Esophagus muscularis mucosa (tissue), 4 donors: ENCODE measurements at regions not wholly inside any gene's neighbourhood (a gene's known extent, or its start where the extent isn't known, plus 50 kb on each side); places are given as distances from the start of the nearest gene placed in this dataset.

ENCODE experiments used
- DNase-seq: peaks from one replicate; pipeline ENCODE4 v3.0.0-alpha.2; 2017; ENCODE audit errors: extremely low spot score
- H3K27ac ChIP-seq, 4 donors: fragments of 200-600 bp; sonication (generic); replicated peaks in 1 of 4; 1 replicate in 3 of 4; 2 replicates in 1 of 4; pipeline ENCODE4 v1.5.1; 2016 to 2019; ENCODE audit warnings: mild to moderate bottlenecking in 1 of 4
- H3K27me3 ChIP-seq, 4 donors: fragments of 200-600 bp; sonication (generic); one replicate each; pipeline versions ENCODE4 v1.5.1 to v1.6.0; 2016 to 2019
- H3K36me3 ChIP-seq, 4 donors: fragments of 200-600 bp; sonication (generic); one replicate each; pipeline ENCODE4 v1.5.1; 2016 to 2019
- H3K4me1 ChIP-seq, 4 donors: fragments of 200-600 bp; sonication (generic); one replicate each; pipeline ENCODE4 v1.5.1; 2016 to 2019
- H3K4me3 ChIP-seq, 4 donors: fragments of 200-600 bp; sonication (generic); 1 replicate in 2 of 4; 2 replicates in 2 of 4; pipeline ENCODE4 v1.5.1; 2016 to 2019; ENCODE audit warnings: mild to moderate bottlenecking in 4 of 4, moderate library complexity in 1 of 4
- H3K9me3 ChIP-seq, 4 donors: fragments of 200-600 bp; sonication (generic); 1 replicate in 3 of 4; 2 replicates in 1 of 4; pipeline ENCODE4 v1.5.1; 2016 to 2019
- EP300 ChIP-seq: sonication (generic); formaldehyde crosslinking; IDR thresholded peaks from one replicate; pipeline ENCODE4 v1.6.1; 2017; ENCODE audit warnings: antibody characterized with exemption
- POLR2A ChIP-seq: fragments of 450-650 bp; IDR thresholded peaks from one replicate; pipeline ENCODE4 v1.6.1; 2017; ENCODE audit warnings: antibody characterized with exemption, moderate library complexity, mild to moderate bottlenecking, low read depth
- POLR2AphosphoS5 ChIP-seq, 2 donors: sonication (generic); formaldehyde crosslinking; IDR thresholded peaks; one replicate each; pipeline ENCODE4 v1.6.1; 2017; ENCODE audit warnings: antibody characterized with exemption in 2 of 2
- WGBS: methylation state at CpG from one replicate; pipeline ENCODE4 v1.1.5; 2018; 5-methylcytosine and 5-hydroxymethylcytosine counted together
- intact Hi-C: fragments of 100-400 bp; cut with DNase I; formaldehyde crosslinking; loops from one replicate; pipeline ENCODE4 v1.15.1; 2023
- TF ChIP-seq, protein P1 (sequence below), 3 experiments: fragments of 200-600 bp in 2 of 3; fragments of 450-650 bp in 1 of 3; sonication (generic) in 2 of 3; IDR thresholded peaks; one replicate each; pipeline ENCODE4 v1.5.1; 2017 to 2019; ENCODE audit warnings: antibody characterized with exemption in 3 of 3, mild to moderate bottlenecking in 2 of 3, moderate library complexity in 1 of 3

DNA sequence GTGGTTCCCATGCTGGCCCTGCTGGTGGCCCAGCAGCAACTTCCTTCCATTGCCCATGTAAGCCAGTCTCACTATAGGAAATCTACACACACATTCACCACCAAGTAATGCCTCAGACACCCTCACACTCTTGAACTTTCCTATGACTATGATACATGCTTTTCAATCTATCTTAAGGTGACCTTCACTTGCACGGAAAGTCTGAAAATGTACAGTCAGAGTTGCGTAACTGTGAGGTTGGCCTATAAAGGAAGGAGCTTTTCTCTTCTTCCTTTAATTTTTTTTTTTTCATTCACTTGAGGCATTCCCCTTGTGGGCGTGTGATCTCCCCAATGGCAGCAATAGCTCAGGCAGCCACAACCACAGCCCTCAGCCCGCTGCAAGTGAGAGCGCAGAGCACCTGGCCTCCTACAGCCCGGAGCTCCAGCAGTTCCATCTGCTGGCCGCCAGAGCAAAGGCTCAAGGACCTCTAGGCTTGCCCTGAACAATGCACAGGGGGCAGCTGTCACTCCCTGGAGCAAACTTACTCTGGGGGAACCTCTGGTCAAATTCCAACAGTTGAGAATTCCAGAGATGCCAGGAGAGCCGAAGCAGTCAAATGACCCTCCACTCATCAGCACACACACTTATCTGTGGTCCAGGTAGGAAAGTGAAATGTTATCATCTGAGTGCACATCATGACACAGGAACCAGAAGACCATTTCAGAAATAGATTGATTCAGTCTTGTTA, 123.1 kb upstream of the ADO start:
- no peak overlapping the region for H3K27ac ChIP-seq
- H3K36me3 ChIP-seq = no peaks in the 10 kb centered on the region
- TF ChIP-seq, protein P1, sequence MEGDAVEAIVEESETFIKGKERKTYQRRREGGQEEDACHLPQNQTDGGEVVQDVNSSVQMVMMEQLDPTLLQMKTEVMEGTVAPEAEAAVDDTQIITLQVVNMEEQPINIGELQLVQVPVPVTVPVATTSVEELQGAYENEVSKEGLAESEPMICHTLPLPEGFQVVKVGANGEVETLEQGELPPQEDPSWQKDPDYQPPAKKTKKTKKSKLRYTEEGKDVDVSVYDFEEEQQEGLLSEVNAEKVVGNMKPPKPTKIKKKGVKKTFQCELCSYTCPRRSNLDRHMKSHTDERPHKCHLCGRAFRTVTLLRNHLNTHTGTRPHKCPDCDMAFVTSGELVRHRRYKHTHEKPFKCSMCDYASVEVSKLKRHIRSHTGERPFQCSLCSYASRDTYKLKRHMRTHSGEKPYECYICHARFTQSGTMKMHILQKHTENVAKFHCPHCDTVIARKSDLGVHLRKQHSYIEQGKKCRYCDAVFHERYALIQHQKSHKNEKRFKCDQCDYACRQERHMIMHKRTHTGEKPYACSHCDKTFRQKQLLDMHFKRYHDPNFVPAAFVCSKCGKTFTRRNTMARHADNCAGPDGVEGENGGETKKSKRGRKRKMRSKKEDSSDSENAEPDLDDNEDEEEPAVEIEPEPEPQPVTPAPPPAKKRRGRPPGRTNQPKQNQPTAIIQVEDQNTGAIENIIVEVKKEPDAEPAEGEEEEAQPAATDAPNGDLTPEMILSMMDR (IDR thresholded peaks at IDR 0.05) = no peak
- TF ChIP-seq EP300 = no peak
- no peak for TF ChIP-seq POLR2A
- no peak for TF ChIP-seq POLR2AphosphoS5 (IDR thresholded peaks at IDR 0.05)
- no peaks in the 10 kb centered on the region for H3K4me1 ChIP-seq
- 69% methylated on average over 8 of the region's 8 CpGs for WGBS
- peaks cover 0 to 8% (median 4%) of the 10 kb centered on the region in 4 donors for H3K9me3 ChIP-seq
- DNase-seq = no peak
- H3K27me3 ChIP-seq = no peaks in the 10 kb centered on the region
- intact Hi-C loops = no loop called here
- H3K4me3 ChIP-seq = no peak overlapping the region

DNA sequence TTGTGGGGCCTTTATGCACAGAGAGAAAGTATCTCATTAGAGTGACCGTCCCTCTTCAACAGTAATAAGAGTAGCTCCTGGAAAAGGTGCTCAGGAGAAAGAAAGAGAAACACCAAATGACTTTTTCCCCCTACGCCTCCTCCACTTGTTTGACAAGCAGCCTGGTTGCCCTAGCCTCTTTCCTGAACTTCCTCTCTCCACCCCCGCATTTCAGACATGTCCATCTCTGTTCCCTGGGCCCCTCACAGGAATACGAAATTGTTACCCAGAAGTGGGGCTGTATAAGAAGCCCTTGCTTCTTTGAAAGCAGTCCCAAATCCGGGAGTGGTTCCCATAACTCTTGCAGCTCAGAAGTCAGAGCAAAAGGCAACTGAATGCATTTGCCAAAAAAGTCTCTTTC, 119.6 kb upstream of the ADO start:
- DNase-seq = no peak
- Histone ChIP-seq H3K4me1 (peaks cover 0 to 5% (median under 1%) of the 10 kb centered on the region in 4 donors), H3K27me3 (no peaks in the 10 kb centered on the region), H3K36me3 (no peaks in the 10 kb centered on the region), H3K4me3 (no peak overlapping the region), H3K9me3 (no peaks in the 10 kb centered on the region), H3K27ac (no peak overlapping the region)
- intact Hi-C loops = no loop called here
- TF ChIP-seq POLR2AphosphoS5 (IDR thresholded peaks at IDR 0.05) (no peak), EP300 (no peak), POLR2A (no peak)
- WGBS = 56% methylated on average over 5 of the region's 5 CpGs

DNA sequence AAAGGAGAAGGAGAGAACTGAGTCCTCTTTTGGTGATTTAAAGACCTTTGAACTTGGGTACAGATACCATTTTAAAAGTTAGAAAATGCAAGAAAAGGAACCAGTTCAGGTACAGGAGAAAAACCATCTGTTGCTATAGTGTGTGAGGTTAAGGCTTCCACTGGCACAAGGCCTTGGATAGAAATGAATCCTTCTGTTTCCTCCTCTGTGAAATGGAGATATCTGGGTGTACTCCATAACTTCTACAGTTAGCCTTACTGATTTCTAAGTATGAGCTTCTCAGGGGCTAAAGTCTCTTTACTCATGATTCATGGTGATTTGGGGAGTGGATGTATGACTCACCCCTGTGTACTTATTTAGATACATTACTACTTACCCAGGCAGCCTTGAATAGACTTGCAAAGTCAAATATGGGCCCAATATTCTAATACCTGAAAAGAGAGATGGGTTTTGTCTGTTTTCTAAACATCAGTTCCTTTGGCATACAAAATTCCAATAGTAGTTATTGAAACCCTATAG, 117.2 kb upstream of the ADO start:
- Histone ChIP-seq H3K27ac (no peak overlapping the region), H3K4me3 (no peak overlapping the region), H3K4me1 (peaks cover 0 to 7% (median 2%) of the 10 kb centered on the region in 4 donors), H3K27me3 (no peaks in the 10 kb centered on the region), H3K9me3 (no peaks in the 10 kb centered on the region), H3K36me3 (no peaks in the 10 kb centered on the region)
- intact Hi-C loops = no loop called here
- no peak for DNase-seq
- no peak for TF ChIP-seq EP300
- no peak for TF ChIP-seq POLR2AphosphoS5 (IDR thresholded peaks at IDR 0.05)
- no peak for TF ChIP-seq POLR2A
- TF ChIP-seq, protein P1 (IDR thresholded peaks at IDR 0.05) = no peak

DNA sequence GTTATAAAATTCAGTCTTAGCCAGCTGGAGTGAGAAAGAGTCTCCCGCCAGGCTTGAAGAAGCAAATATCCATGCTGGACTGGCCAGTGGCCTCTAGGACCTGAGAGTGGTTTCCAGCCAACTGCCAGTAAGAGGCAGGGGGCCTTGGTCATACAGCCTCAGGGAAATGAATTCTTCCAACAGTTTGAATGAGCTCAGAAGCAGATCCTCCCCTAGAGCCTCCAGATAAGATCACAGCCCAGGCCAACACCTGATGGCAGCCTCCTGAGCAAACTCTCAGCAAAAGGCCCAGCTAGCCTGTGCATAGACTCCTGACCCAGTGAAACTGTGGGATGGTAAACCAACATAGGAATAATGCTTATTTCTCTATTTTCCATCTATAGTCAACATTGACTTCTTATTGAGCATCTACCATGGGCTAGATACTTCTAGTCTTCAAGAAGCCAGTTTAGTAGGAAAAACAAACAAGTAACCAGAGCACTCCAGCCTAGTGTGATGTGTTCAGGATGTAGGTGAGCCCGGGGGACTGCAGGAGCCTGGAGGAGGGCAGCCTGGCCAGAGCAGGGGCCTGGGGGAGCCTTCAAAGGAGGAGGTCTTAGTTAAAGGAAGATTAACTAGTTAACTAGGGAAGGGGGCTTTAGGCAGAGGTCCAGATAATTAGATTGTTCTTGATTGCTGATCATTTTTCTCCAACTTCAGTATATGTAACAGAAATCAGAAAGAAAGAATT, 115.4 kb upstream of the ADO start:
- Histone ChIP-seq H3K9me3 (no peaks in the 10 kb centered on the region), H3K4me1 (peaks cover 0 to 7% (median 2%) of the 10 kb centered on the region in 4 donors), H3K27me3 (no peaks in the 10 kb centered on the region), H3K36me3 (no peaks in the 10 kb centered on the region), H3K27ac (no peak overlapping the region), H3K4me3 (no peak overlapping the region)
- TF ChIP-seq, protein P1 (IDR thresholded peaks at IDR 0.05) = no peak
- TF ChIP-seq POLR2AphosphoS5 (IDR thresholded peaks at IDR 0.05) = no peak
- no peak for TF ChIP-seq POLR2A
- no peak for TF ChIP-seq EP300
- 73% methylated on average over 2 of the region's 2 CpGs for WGBS
- intact Hi-C loops = no loop called here
- no peak for DNase-seq

DNA sequence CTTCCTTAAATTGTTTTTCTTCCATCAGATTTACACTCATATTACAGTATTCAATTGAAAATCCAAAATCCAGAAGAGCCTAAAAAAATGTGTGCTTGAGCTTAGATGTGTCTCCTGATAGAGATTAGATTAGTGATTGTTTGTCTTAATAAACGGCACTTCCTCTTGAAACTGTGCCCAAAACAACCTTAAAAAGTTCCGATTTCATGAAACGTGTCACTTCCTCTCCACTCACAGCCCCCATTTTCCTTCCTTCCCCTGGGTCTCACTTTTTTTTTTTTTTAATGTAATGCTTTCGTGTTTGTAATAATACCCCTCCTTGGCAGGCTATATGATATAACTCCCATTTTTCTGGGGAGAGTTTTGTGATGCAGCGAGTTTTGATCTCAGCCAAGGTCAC, 114.8 kb upstream of the ADO start:
- Histone ChIP-seq H3K36me3 (no peaks in the 10 kb centered on the region), H3K4me1 (peaks cover 0 to 7% (median 2%) of the 10 kb centered on the region in 4 donors), H3K4me3 (no peak overlapping the region), H3K9me3 (no peaks in the 10 kb centered on the region), H3K27ac (no peak overlapping the region), H3K27me3 (no peaks in the 10 kb centered on the region)
- TF ChIP-seq EP300 = no peak
- TF ChIP-seq, protein P1 (IDR thresholded peaks at IDR 0.05) = no peak
- TF ChIP-seq POLR2A = no peak
- no peak for TF ChIP-seq POLR2AphosphoS5 (IDR thresholded peaks at IDR 0.05)
- 57% methylated on average over 5 of the region's 5 CpGs for WGBS
- intact Hi-C loops = no loop called here
- no peak for DNase-seq
